Liver (tissue), 8 donors: ENCODE measurements at regions not wholly inside any gene's neighbourhood (a gene's known extent, or its start where the extent isn't known, plus 50 kb on each side); places are given as distances from the start of the nearest gene placed in this dataset.
"Not testable (repeated sequence)": the region's sequence is repeated elsewhere in the genome, so short reads cannot be mapped to it uniquely, and the experiment has no call there.

Experiments
- DNase-seq: peaks from one replicate; pipeline ENCODE4 v3.0.0-alpha.2; 2017; ENCODE audit warnings: low spot score
- H3K27ac ChIP-seq, 2 donors: one replicate each; pipeline ENCODE4 v1.7.0; 2013; ENCODE audit warnings: inconsistent platforms in 2 of 2, low read length in 2 of 2, control low read depth in 1 of 2, low read depth in 1 of 2, mild to moderate bottlenecking in 1 of 2
- H3K27me3 ChIP-seq, 4 donors: one replicate each; pipeline versions ENCODE4 v1.6.1 to v1.7.0; 2013; ENCODE audit warnings: low read length in 3 of 4, inconsistent platforms in 1 of 4, mild to moderate bottlenecking in 1 of 4, moderate library complexity in 1 of 4; ENCODE audit not compliant: control insufficient read depth in 4 of 4, insufficient read depth in 4 of 4
- H3K36me3 ChIP-seq, 4 donors: one replicate each; pipeline versions ENCODE4 v1.6.1 to v1.7.0; 2013; ENCODE audit warnings: low read length in 3 of 4, mild to moderate bottlenecking in 3 of 4, low read depth in 1 of 4, moderate library complexity in 1 of 4; ENCODE audit not compliant: control insufficient read depth in 4 of 4, insufficient read depth in 3 of 4
- H3K4me1 ChIP-seq, 4 donors: one replicate each; pipeline versions ENCODE4 v1.6.1 to v1.7.0; 2013; ENCODE audit warnings: low read length in 3 of 4, mild to moderate bottlenecking in 3 of 4, moderate library complexity in 1 of 4; ENCODE audit not compliant: control insufficient read depth in 4 of 4, insufficient read depth in 4 of 4
- H3K4me3 ChIP-seq, 3 donors: one replicate each; pipeline versions ENCODE4 v1.6.1 to v1.7.0; 2013; ENCODE audit warnings: low read length in 3 of 3, control low read depth in 1 of 3, low read depth in 1 of 3, mild to moderate bottlenecking in 1 of 3
- H3K9ac ChIP-seq, 2 donors: one replicate each; pipeline ENCODE4 v1.7.0; 2013; ENCODE audit warnings: low read length in 2 of 2, mild to moderate bottlenecking in 2 of 2, moderate library complexity in 2 of 2, control low read depth in 1 of 2, low read depth in 1 of 2
- H3K9me3 ChIP-seq, 4 donors: one replicate each; pipeline versions ENCODE4 v1.6.1 to v1.7.0; 2013; ENCODE audit warnings: low read length in 3 of 4; ENCODE audit not compliant: control insufficient read depth in 4 of 4
- ATF3 ChIP-seq: IDR thresholded peaks from 2 replicates; pipeline ENCODE4 v1.6.1; 2016; ENCODE audit warnings: antibody characterized with exemption
- CTCF ChIP-seq: fragments of 150-350 bp; IDR thresholded peaks from 2 replicates; pipeline ENCODE4 v1.5.1; 2017; ENCODE audit warnings: improper control_type of control experiment, low read depth, low read length; ENCODE audit not compliant: missing input control
- EGR1 ChIP-seq, 2 donors: IDR thresholded peaks; 2 replicates each; pipeline ENCODE4 v1.6.1; 2016 to 2018; ENCODE audit warnings: antibody characterized with exemption in 2 of 2, low read depth in 2 of 2
- FOXA1 ChIP-seq: IDR thresholded peaks from 2 replicates; pipeline ENCODE4 v1.6.1; 2016; ENCODE audit warnings: antibody characterized with exemption
- FOXA2 ChIP-seq: IDR thresholded peaks from 2 replicates; pipeline ENCODE4 v1.6.1; 2016; ENCODE audit warnings: antibody characterized with exemption
- GABPA ChIP-seq, 2 donors: IDR thresholded peaks in 1 of 2; conservative IDR thresholded peaks in 1 of 2; 2 replicates each; pipeline ENCODE4 v1.6.1; 2016; ENCODE audit warnings: antibody characterized with exemption in 2 of 2, mild to moderate bottlenecking in 1 of 2, moderate library complexity in 1 of 2
- HNF4A ChIP-seq, 2 donors: conservative IDR thresholded peaks; 2 replicates each; pipeline ENCODE4 v1.6.1; 2016; ENCODE audit warnings: antibody characterized with exemption in 2 of 2, mild to moderate bottlenecking in 2 of 2
- HNF4G ChIP-seq: IDR thresholded peaks from 2 replicates; pipeline ENCODE4 v1.6.1; 2016; ENCODE audit warnings: antibody characterized with exemption
- JUND ChIP-seq, 2 donors: IDR thresholded peaks; 2 replicates each; pipeline ENCODE4 v1.6.1; 2016; ENCODE audit warnings: antibody characterized with exemption in 2 of 2
- NR2F2 ChIP-seq: IDR thresholded peaks from 2 replicates; pipeline ENCODE4 v1.6.1; 2016; ENCODE audit warnings: antibody characterized with exemption
- RAD21 ChIP-seq, 2 donors: IDR thresholded peaks; 2 replicates each; pipeline ENCODE4 v1.6.1; 2016; ENCODE audit warnings: antibody characterized with exemption in 2 of 2, mild to moderate bottlenecking in 2 of 2
- REST ChIP-seq: IDR thresholded peaks from 2 replicates; pipeline ENCODE4 v1.6.1; 2016; ENCODE audit warnings: antibody characterized with exemption, mild to moderate bottlenecking
- RXRA ChIP-seq, 2 donors: IDR thresholded peaks; 2 replicates each; pipeline ENCODE4 v1.6.1; 2017 to 2018; ENCODE audit warnings: antibody characterized with exemption in 2 of 2, mild to moderate bottlenecking in 1 of 2
- TAF1 ChIP-seq: conservative IDR thresholded peaks from 2 replicates; pipeline ENCODE4 v1.6.1; 2016; ENCODE audit warnings: antibody characterized with exemption, mild to moderate bottlenecking
- YY1 ChIP-seq: IDR thresholded peaks from 2 replicates; pipeline ENCODE4 v1.6.1; 2016; ENCODE audit warnings: antibody characterized with exemption, mild to moderate bottlenecking
- ZBTB33 ChIP-seq: IDR thresholded peaks from 2 replicates; pipeline ENCODE4 v1.6.1; 2016; ENCODE audit warnings: antibody characterized with exemption
- WGBS: extraction: QIAGEN DNeasy Blood & Tissue Kit; methylation state at CpG from one replicate; pipeline ENCODE4 v1.1.7; 2013; 5-methylcytosine and 5-hydroxymethylcytosine counted together
- donor health status: healthy.
- donor health status: healthy.
- donor health status: healthy.
- donor health status: healthy.
- donor health status: healthy.

- Histone ChIP-seq H3K27ac (no peak overlapping the region), H3K36me3 (no peaks in the 10 kb centered on the region), H3K27me3 (no peaks in the 10 kb centered on the region), H3K9ac (no peak overlapping the region), H3K4me1 (no peaks in the 10 kb centered on the region), H3K9me3 (no peaks in the 10 kb centered on the region), H3K4me3 (no peak overlapping the region)
- no peak for DNase-seq
- TF ChIP-seq RAD21 (IDR thresholded peaks at IDR 0.05) (no peak), FOXA1 (no peak), FOXA2 (no peak), YY1 (no peak), ZBTB33 (no peak), HNF4A (conservative IDR thresholded peaks at IDR 0.05) (no peak)
- WGBS = 77% methylated on average over 2 of the region's 2 CpGs
Measured at GRCh38 chr3:6491768-6492167, 369.1 kb upstream of the GRM7 start.

- Histone ChIP-seq H3K4me3 (no peak overlapping the region), H3K9ac (no peak overlapping the region), H3K27me3 (no peaks in the 10 kb centered on the region), H3K4me1 (no peaks in the 10 kb centered on the region), H3K36me3 (no peaks in the 10 kb centered on the region), H3K27ac (no peak overlapping the region), H3K9me3 (no peaks in the 10 kb centered on the region)
- TF ChIP-seq FOXA2 (no peak), GABPA (IDR thresholded peaks at IDR 0.05 in 1 of 2, conservative IDR thresholded peaks at IDR 0.05 in 1 of 2) (no peak), HNF4G (no peak), EGR1 (IDR thresholded peaks at IDR 0.05; ENCODE audit: low read depth in 2 of 2) (no peak), FOXA1 (no peak), ATF3 (no peak), CTCF (no peak), NR2F2 (no peak), RXRA (IDR thresholded peaks at IDR 0.05) (no peak), ZBTB33 (no peak), REST (no peak), TAF1 (no peak), JUND (IDR thresholded peaks at IDR 0.05) (no peak), YY1 (no peak)
- 42% methylated on average over 1 of the region's 1 CpG for WGBS
- DNase-seq = no peak
Measured at GRCh38 chr3:6492306-6492705, 368.6 kb upstream of the GRM7 start.

GRCh38 chr3:6498944-6499343 is 362.0 kb upstream of the GRM7 start:
- not testable (repeated sequence) for H3K4me1 ChIP-seq
- 76% methylated on average over 4 of the region's 4 CpGs for WGBS

More at GRCh38 chr3:6498944-6499343, 362.0 kb upstream of the GRM7 start:
- not testable (repeated sequence) for H3K9me3 ChIP-seq, H3K36me3 ChIP-seq, H3K9ac ChIP-seq, H3K4me3 ChIP-seq, DNase-seq, H3K27ac ChIP-seq, H3K27me3 ChIP-seq
